HepG2 (cell line): ENCODE measurements at regions not wholly inside any gene's neighbourhood (a gene's known extent, or its start where the extent isn't known, plus 50 kb on each side); places are given as distances from the start of the nearest gene placed in this dataset.

Experiments used
- ATAC-seq: fragments of 200-7000 bp; cut with Tn5 transposase; 3 replicates; pipeline ENCODE4 v1.9.1; 2020; ENCODE audit warnings: mild to moderate bottlenecking, moderate library complexity
- BruUV-seq: library from RNA; stranded (reverse); fragments of 400-500 nt; replicated peaks from 2 replicates; lab custom pipeline; 2021; lab: Mats Ljungman, UMichigan
- CTCF ChIA-PET: fragments of 300-600 bp; formaldehyde crosslinking; extraction: SDS; loops from one replicate; lab custom pipeline; 2021; ENCODE audit warnings: low total read pairs, inconsistent platforms, low intra/inter-chr PET ratio; lab: Yijun Ruan, JAX
- POLR2A ChIA-PET: fragments of 350-600 bp; sonication (Branson Sonifier 250); formaldehyde crosslinking; loops from one replicate; lab custom pipeline; 2020; ENCODE audit warnings: antibody characterized with exemption, inconsistent platforms; lab: Yijun Ruan, JAX
- DNase-seq: peaks from one replicate; pipeline ENCODE4 v3.0.0-alpha.2; 2015; ENCODE audit warnings: low spot score
- FAIRE-seq: peaks from 3 replicates; lab custom pipeline; 2011; peaks lifted over from hg19 to GRCh38; lab: Jason Lieb, UNC
- H2AFZ ChIP-seq: one replicate; pipeline ENCODE4 v1.6.1; 2011; ENCODE audit warnings: low read length, inconsistent platforms
- H3K27ac ChIP-seq: fragments of 300-600 bp; 3 replicates; pipeline ENCODE4 v1.8.0; 2011; ENCODE audit warnings: mixed run types, mild to moderate bottlenecking, mixed read lengths, low read length, inconsistent platforms; ENCODE audit not compliant: insufficient read depth; ENCODE audit errors: extremely low read length
- H3K27me3 ChIP-seq, 2 experiments: fragments of 200-600 bp in 1 of 2; 2 replicates in 1 of 2; 3 replicates in 1 of 2; pipeline versions ENCODE4 v1.6.0 to v1.8.0; 2011; ENCODE audit warnings: low read length in 2 of 2, mild to moderate bottlenecking in 2 of 2, moderate library complexity in 2 of 2, inconsistent platforms in 1 of 2; ENCODE audit not compliant: insufficient read depth in 2 of 2, control insufficient read depth in 1 of 2
- H3K36me3 ChIP-seq, 2 experiments: fragments of 200-600 bp in 1 of 2; replicated peaks in 1 of 2; 2 replicates in 1 of 2; 3 replicates in 1 of 2; pipeline versions ENCODE4 v1.5.1 to v1.8.0; 2011; ENCODE audit warnings: low read length in 2 of 2, inconsistent platforms in 1 of 2; ENCODE audit not compliant: insufficient read depth in 2 of 2, control insufficient read depth in 1 of 2
- H3K4me1 ChIP-seq: 2 replicates; pipeline ENCODE4 v1.5.1; 2012; ENCODE audit warnings: low read length, inconsistent platforms; ENCODE audit not compliant: insufficient read depth
- H3K4me2 ChIP-seq: 2 replicates; pipeline ENCODE4 v1.6.0; 2011; ENCODE audit warnings: low read depth, low read length, inconsistent platforms
- H3K4me3 ChIP-seq, 3 experiments: fragments of 200-600 bp in 1 of 3; sonication (generic), shearing (Covaris generic) in 1 of 3; replicated peaks in 1 of 3; 2 replicates each; pipeline ENCODE4 v1.5.1; 2011 to 2016; ENCODE audit warnings: low read length in 3 of 3, inconsistent platforms in 2 of 3, low read depth in 2 of 3, mild to moderate bottlenecking in 2 of 3, control low read depth in 1 of 3, mixed read lengths in 1 of 3; ENCODE audit not compliant: insufficient read depth in 1 of 3
- H3K79me2 ChIP-seq: one replicate; pipeline ENCODE4 v1.6.1; 2011; ENCODE audit warnings: low read length, inconsistent platforms; ENCODE audit not compliant: insufficient read depth
- H3K9ac ChIP-seq: 2 replicates; pipeline ENCODE4 v1.6.0; 2011; ENCODE audit warnings: mild to moderate bottlenecking, low read depth, low read length, inconsistent platforms; ENCODE audit not compliant: insufficient read depth
- H3K9me3 ChIP-seq: 2 replicates; pipeline ENCODE4 v1.5.1; 2012; ENCODE audit warnings: mild to moderate bottlenecking, low read length
- H4K20me1 ChIP-seq: 2 replicates; pipeline ENCODE4 v1.6.0; 2011; ENCODE audit warnings: inconsistent platforms, mild to moderate bottlenecking, low read length, moderate library complexity; ENCODE audit not compliant: insufficient read depth
- ATM ChIP-seq: fragments of 450-650 bp; IDR thresholded peaks from 2 replicates; pipeline ENCODE4 v1.7.1; 2017; ENCODE audit warnings: mild to moderate bottlenecking, borderline replicate concordance
- GZF1 ChIP-seq: sonication (generic); formaldehyde crosslinking; IDR thresholded peaks from 2 replicates; pipeline ENCODE4 v1.5.1; 2020; ENCODE audit warnings: mild to moderate bottlenecking, missing genetic modification reagents
- HNF4A ChIP-seq: sonication (generic); formaldehyde crosslinking; IDR thresholded peaks from 2 replicates; pipeline ENCODE4 v1.4.0; 2020; ENCODE audit warnings: missing genetic modification reagents
- MBNL3 ChIP-seq: fragments of 250-450 bp; sonication (Bioruptor Pico); conservative IDR thresholded peaks from 2 replicates; pipeline ENCODE4 v1.8.0; 2022; ENCODE audit warnings: mild to moderate bottlenecking, inconsistent platforms
- NFE2L2 ChIP-seq: fragments of 150-350 bp; IDR thresholded peaks from 2 replicates; pipeline ENCODE4 v1.6.1; 2014; ENCODE audit warnings: low read length
- NFRKB ChIP-seq: fragments of 450-650 bp; IDR thresholded peaks from 2 replicates; pipeline ENCODE4 v1.6.1; 2017
- SAFB2 ChIP-seq: sonication (generic); formaldehyde crosslinking; IDR thresholded peaks from 2 replicates; pipeline ENCODE4 v1.5.1; 2020; ENCODE audit warnings: missing genetic modification reagents, low read depth, mild to moderate bottlenecking, borderline replicate concordance
- THAP11 ChIP-seq: IDR thresholded peaks from 2 replicates; pipeline ENCODE4 v1.6.1; 2016; ENCODE audit warnings: missing biosample characterization, missing genetic modification reagents
- XBP1 ChIP-seq: sonication (generic); formaldehyde crosslinking; IDR thresholded peaks from 2 replicates; pipeline ENCODE4 v1.5.0; 2020; ENCODE audit warnings: missing genetic modification reagents
- XRCC5 ChIP-seq: fragments of 200-400 bp; formaldehyde crosslinking; optimal IDR thresholded peaks from 2 replicates; pipeline ENCODE3; 2017; ENCODE audit warnings: mild to moderate bottlenecking, low read length
- YEATS4 ChIP-seq: sonication (generic); formaldehyde crosslinking; IDR thresholded peaks from 2 replicates; pipeline ENCODE4 v1.4.0; 2020; ENCODE audit warnings: missing genetic modification reagents, borderline replicate concordance
- ZFP82 ChIP-seq: sonication (generic); formaldehyde crosslinking; IDR thresholded peaks from 2 replicates; pipeline ENCODE4 v1.5.1; 2020; ENCODE audit warnings: mild to moderate bottlenecking, missing genetic modification reagents, borderline replicate concordance
- ZNF136 ChIP-seq: sonication (generic); formaldehyde crosslinking; IDR thresholded peaks from 2 replicates; pipeline ENCODE4 v1.8.1; 2022; ENCODE audit warnings: low read depth, mild to moderate bottlenecking, moderate library complexity, missing genetic modification reagents
- ZNF350 ChIP-seq: sonication (generic); formaldehyde crosslinking; IDR thresholded peaks from 2 replicates; pipeline ENCODE4 v1.4.0; 2020; ENCODE audit warnings: mild to moderate bottlenecking, low read depth, missing genetic modification reagents, borderline replicate concordance
- ZNF589 ChIP-seq: sonication (generic); formaldehyde crosslinking; conservative IDR thresholded peaks from 2 replicates; pipeline ENCODE4 v1.8.0; 2022; ENCODE audit warnings: mild to moderate bottlenecking, moderate library complexity, missing genetic modification reagents
- ZNF619 ChIP-seq: sonication (generic); formaldehyde crosslinking; IDR thresholded peaks from 2 replicates; pipeline ENCODE4 v1.4.0; 2020; ENCODE audit warnings: mild to moderate bottlenecking, missing genetic modification reagents
- ZSCAN31 ChIP-seq: sonication (generic); formaldehyde crosslinking; IDR thresholded peaks from 2 replicates; pipeline ENCODE4 v1.5.0; 2020; ENCODE audit warnings: low read depth, mild to moderate bottlenecking, missing genetic modification reagents
- WGBS: methylation state at CpG from one replicate; pipeline ENCODE4 v1.1.6; 2017; ENCODE audit warnings: low lambda C conversion rate; 5-methylcytosine and 5-hydroxymethylcytosine counted together
- in situ Hi-C: cut with HindIII; loops from 2 replicates; pipeline ENCODE4 v1.10.0; 2017; ENCODE audit warnings: low pct_unique_long_range_greater_than_20kb; ENCODE audit not compliant: extremely low pct_ligation_motif_present
- intact Hi-C: fragments of 100-400 bp; cut with micrococcal nuclease; formaldehyde crosslinking; loops from one replicate; pipeline ENCODE4 v1.10.0; 2022; ENCODE audit not compliant: unreplicated experiment
- TF ChIP-seq, protein P1 (sequence below): sonication (generic); formaldehyde crosslinking; IDR thresholded peaks from 2 replicates; pipeline ENCODE4 v1.5.0; 2020; ENCODE audit warnings: mild to moderate bottlenecking, missing genetic modification reagents, borderline replicate concordance
- TF ChIP-seq, protein P2 (sequence below): sonication (generic); formaldehyde crosslinking; IDR thresholded peaks from 2 replicates; pipeline ENCODE4 v1.9.0; 2021; ENCODE audit warnings: missing genetic modification reagents, mild to moderate bottlenecking, borderline replicate concordance

DNA sequence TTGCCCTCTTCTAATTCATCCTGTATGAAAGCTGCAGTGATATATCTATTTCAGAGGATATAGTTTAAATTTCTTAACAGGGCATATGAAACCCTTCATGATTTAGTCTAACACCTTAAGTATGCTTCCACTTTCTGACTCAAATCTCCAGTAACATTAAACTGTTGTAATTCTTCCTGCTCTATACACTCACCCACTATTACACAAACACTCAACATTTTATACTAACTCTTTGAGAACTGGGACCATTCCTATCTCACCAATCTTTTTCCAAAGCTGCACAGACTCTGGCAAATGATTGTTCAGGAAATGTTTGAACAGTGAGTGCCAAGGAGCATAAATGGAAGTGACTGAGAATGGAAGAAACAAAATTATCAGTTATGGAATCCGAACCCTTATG lies 560.4 kb upstream of the DPPA4 start:
- no peak overlapping the region for H3K27ac ChIP-seq
- DNase-seq (no peak), FAIRE-seq (no peak), ATAC-seq (no peak)
- no peak overlapping the region for H3K4me2 ChIP-seq
- H3K79me2 ChIP-seq: no peaks in the 10 kb centered on the region
- H3K27me3 ChIP-seq: no peaks in the 10 kb centered on the region
- intact Hi-C loops: no loop called here
- no peaks in the 10 kb centered on the region for H3K4me1 ChIP-seq
- H3K9ac ChIP-seq: no peak overlapping the region
- TF ChIP-seq ZNF589 (CRISPR knock-in tag): no peak
- TF ChIP-seq NFE2L2: no peak
- TF ChIP-seq YEATS4 (CRISPR knock-in tag): no peak
- TF ChIP-seq, protein P1, sequence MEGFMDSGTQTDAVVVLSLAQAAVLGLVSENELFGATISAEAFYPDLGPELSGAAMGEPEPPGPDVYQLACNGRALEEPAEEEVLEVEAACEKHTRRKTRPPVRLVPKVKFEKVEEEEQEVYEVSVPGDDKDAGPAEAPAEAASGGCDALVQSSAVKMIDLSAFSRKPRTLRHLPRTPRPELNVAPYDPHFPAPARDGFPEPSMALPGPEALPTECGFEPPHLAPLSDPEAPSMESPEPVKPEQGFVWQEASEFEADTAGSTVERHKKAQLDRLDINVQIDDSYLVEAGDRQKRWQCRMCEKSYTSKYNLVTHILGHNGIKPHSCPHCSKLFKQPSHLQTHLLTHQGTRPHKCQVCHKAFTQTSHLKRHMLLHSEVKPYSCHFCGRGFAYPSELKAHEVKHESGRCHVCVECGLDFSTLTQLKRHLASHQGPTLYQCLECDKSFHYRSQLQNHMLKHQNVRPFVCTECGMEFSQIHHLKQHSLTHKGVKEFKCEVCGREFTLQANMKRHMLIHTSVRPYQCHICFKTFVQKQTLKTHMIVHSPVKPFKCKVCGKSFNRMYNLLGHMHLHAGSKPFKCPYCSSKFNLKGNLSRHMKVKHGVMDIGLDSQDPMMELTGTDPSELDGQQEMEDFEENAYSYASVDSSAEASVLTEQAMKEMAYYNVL (CRISPR knock-in tag): no peak
- TF ChIP-seq, protein P2, sequence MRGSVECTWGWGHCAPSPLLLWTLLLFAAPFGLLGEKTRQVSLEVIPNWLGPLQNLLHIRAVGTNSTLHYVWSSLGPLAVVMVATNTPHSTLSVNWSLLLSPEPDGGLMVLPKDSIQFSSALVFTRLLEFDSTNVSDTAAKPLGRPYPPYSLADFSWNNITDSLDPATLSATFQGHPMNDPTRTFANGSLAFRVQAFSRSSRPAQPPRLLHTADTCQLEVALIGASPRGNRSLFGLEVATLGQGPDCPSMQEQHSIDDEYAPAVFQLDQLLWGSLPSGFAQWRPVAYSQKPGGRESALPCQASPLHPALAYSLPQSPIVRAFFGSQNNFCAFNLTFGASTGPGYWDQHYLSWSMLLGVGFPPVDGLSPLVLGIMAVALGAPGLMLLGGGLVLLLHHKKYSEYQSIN (CRISPR knock-in tag): no peak
- TF ChIP-seq XRCC5: no peak
- no peak for TF ChIP-seq ZFP82 (CRISPR knock-in tag)
- no peak for TF ChIP-seq ZNF619 (CRISPR knock-in tag)
- no peak for TF ChIP-seq ZNF136 (CRISPR knock-in tag)
- no peak for TF ChIP-seq SAFB2 (CRISPR knock-in tag)
- no peak for TF ChIP-seq ZSCAN31
- no peak for TF ChIP-seq HNF4A (CRISPR knock-in tag)
- TF ChIP-seq THAP11 (CRISPR knock-in tag): no peak
- no peak for TF ChIP-seq ZNF350 (CRISPR knock-in tag)
- TF ChIP-seq GZF1: no peak
- no peak for TF ChIP-seq XBP1 (CRISPR knock-in tag)
- no peak for TF ChIP-seq NFRKB
- no peak for TF ChIP-seq ATM
- no peak for TF ChIP-seq MBNL3 (CRISPR knock-in tag)
- peaks cover 30% of the 10 kb centered on the region for H3K9me3 ChIP-seq
- H2AFZ ChIP-seq: no peak overlapping the region
- POLR2A ChIA-PET: no interaction called here
- in situ Hi-C loops: no loop called here
- H4K20me1 ChIP-seq: no peaks in the 10 kb centered on the region
- BruUV-seq: no TSS peak
- H3K4me3 ChIP-seq: no peak overlapping the region
- CTCF ChIA-PET: no interaction called here
- WGBS: 0% methylated on average over 1 of the region's 1 CpG
- no peaks in the 10 kb centered on the region for H3K36me3 ChIP-seq
